ENCODE measurements at regions not wholly inside any gene's neighbourhood (a gene's known extent, or its start where the extent isn't known, plus 50 kb on each side); places are given as distances from the start of the nearest gene placed in this dataset.

GRCh38 chr2:118721817-118722551, 125.5 kb downstream of the EN1 start:
- no peak overlapping the region for H3K4me3 ChIP-seq (ENCODE audit: control insufficient read depth, low read depth, low read length)
- peak; percentile 23 for DNase-seq (ENCODE audit: low read depth)
- no peak for TF ChIP-seq CTCF (conservative IDR thresholded peaks at IDR 0.05; ENCODE audit: control insufficient read depth, insufficient read depth, low read depth, low read length)

DNA sequence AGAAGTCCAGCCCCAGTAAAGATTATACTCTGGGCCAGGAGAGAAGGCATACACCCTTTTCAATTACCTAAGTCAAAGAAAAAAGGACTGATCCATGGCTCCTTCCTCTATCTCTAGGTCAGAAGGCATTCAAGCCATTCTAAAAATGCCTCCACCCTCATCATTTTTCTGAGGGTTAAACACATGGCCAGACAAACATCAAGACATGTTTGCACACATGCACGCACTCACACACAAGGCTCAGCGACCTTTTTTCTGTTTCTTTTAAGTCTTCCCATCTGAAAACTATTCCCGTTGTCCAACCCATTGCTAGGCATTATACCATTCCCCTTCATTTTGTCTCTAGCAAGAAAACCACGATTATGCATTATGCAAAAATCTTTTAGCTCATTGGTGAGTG, 126.6 kb downstream of the EN1 start:
- H3K4me3 ChIP-seq (ENCODE audit: control insufficient read depth, low read depth, low read length), result no peak overlapping the region
- no peak for TF ChIP-seq CTCF (conservative IDR thresholded peaks at IDR 0.05; ENCODE audit: control insufficient read depth, insufficient read depth, low read depth, low read length)
- no peak for DNase-seq (ENCODE audit: low read depth)

DNA sequence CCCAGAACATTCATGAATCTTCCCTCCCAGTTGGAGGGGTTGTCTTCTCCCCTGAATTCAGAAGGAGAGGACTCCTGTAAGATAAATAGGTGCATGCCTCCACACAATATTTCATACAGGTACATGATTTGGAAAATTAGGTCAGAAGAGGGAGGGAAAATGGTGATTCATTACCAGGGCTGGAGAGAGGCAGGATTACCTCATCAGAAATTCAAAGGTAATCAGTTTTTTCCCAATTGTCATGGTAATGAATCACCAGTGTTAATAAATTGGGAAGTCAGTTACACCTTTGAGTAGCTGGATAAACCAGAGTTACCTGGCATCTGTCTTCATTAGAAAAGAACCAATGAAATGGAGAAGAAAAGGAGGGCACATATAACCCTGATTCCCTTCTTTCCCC, 128.5 kb downstream of the EN1 start:
- no peak for DNase-seq (ENCODE audit: low read depth)
- no peak for TF ChIP-seq CTCF (conservative IDR thresholded peaks at IDR 0.05; ENCODE audit: control insufficient read depth, insufficient read depth, low read depth, low read length)
- no peak overlapping the region for H3K4me3 ChIP-seq (ENCODE audit: control insufficient read depth, low read depth, low read length)

DNA sequence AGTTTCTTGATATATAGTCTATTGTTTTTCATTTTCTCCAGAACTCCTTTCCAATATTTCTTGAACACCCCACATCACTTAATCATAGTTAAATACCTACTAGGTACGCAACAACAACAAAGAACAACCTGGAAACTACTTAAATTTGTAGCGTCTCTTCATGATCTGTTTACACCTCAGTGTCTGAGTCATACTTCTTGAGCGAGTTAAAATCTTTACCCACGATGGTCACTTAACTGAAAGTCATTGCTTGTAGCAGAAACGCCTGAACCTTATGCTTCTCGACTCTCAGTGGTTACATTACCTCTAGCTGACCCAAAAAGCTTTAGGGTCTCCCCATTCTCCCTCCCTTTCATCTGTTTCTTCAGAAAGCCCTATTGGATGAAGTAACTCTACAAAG, 131.3 kb downstream of the EN1 start:
- TF ChIP-seq CTCF (conservative IDR thresholded peaks at IDR 0.05; ENCODE audit: control insufficient read depth, insufficient read depth, low read depth, low read length), result no peak
- no peak for DNase-seq (ENCODE audit: low read depth)
- no peak overlapping the region for H3K4me3 ChIP-seq (ENCODE audit: control insufficient read depth, low read depth, low read length)

DNA sequence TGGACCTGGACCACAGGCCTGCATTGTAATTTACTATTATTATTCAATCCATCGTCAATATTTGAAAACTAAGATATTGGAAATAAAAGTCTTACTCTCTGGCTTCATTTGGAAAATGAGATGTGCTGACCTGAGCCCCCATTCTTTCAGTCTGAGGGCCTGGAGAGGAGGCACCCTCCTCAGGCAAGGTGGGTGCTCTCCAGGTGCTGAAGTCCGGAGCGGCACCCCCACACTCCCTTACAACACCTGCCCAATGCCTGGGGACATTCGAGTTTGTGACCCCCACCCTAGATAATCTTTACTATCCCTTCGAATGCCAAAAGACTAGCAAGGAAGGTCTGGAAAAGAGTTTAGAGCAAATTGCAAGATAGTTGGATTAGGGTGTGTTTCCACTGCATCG, 133.3 kb downstream of the EN1 start:
- TF ChIP-seq CTCF (conservative IDR thresholded peaks at IDR 0.05; ENCODE audit: control insufficient read depth, insufficient read depth, low read depth, low read length), result no peak
- no peak for DNase-seq (ENCODE audit: low read depth)
- H3K4me3 ChIP-seq (ENCODE audit: control insufficient read depth, low read depth, low read length), result no peak overlapping the region

DNA sequence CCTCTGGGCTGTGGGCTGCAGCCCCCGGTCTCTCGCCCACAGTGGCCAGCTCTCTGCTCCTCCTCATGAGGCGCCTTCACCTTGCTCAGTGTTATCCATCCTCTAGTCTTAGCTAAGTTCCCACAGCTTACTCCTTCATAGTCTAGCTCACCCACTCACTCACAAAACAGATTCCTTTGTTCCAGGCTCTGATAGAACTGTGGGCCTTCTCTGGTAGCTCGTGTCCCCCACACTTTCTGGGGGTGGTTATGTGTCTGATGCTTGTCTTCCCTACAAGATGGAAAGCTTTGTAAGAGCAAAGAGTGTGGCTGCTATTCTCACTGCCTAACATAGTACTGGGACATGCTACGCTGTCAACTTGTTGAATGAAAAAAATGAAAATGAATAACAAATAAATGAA, 135.8 kb downstream of the EN1 start:
- H3K4me3 ChIP-seq (ENCODE audit: control insufficient read depth, low read depth, low read length), result no peak overlapping the region
- no peak for DNase-seq (ENCODE audit: low read depth)
- no peak for TF ChIP-seq CTCF (conservative IDR thresholded peaks at IDR 0.05; ENCODE audit: control insufficient read depth, insufficient read depth, low read depth, low read length)

DNA sequence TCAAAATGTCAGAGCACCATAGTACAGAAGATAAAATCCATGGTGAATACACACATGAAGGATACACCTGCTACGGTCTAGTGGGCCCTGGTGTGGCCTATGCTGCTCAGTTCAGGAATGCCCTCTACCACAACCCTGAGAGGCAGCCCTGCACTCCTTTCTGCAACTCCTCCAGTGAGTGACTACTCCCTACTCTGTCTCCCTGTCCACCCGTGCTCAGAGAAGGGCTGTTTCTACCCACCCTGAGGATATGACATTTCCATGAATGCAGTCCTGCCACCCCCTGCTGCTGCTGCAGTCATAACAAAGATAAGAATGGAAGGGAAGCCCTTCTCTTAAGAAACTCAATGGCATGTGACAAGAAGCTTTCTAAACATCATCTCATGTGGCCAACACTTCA, 137.0 kb downstream of the EN1 start:
- no peak for DNase-seq (ENCODE audit: low read depth)
- H3K4me3 ChIP-seq (ENCODE audit: control insufficient read depth, low read depth, low read length), result no peak overlapping the region
- no peak for TF ChIP-seq CTCF (conservative IDR thresholded peaks at IDR 0.05; ENCODE audit: control insufficient read depth, insufficient read depth, low read depth, low read length)

All from fibroblast of mammary gland (primary cell).